ENCODE measurements at regions not wholly inside any gene's neighbourhood (a gene's known extent, or its start where the extent isn't known, plus 50 kb on each side); places are given as distances from the start of the nearest gene placed in this dataset.

- DNase-seq = no peak
These were observed 218.0 kb upstream of the COPS8 start for GRCh38 chr2:236867441-236868260.

GRCh38 chr2:236870370-236870769 is 215.3 kb upstream of the COPS8 start:
- no peak for DNase-seq

- peak in 8 of 56 donors; percentile 10 to 41 (median 18) for DNase-seq
These were observed 214.1 kb upstream of the COPS8 start for GRCh38 chr2:236871500-236872001.

GRCh38 chr2:236872015-236872414 is 213.7 kb upstream of the COPS8 start:
- no peak for DNase-seq

- no peak for DNase-seq
These were observed 212.7 kb upstream of the COPS8 start for GRCh38 chr2:236872981-236873380.

GRCh38 chr2:236873636-236874035 is 212.1 kb upstream of the COPS8 start:
- no peak for DNase-seq

GRCh38 chr2:236874866-236875481 is 210.7 kb upstream of the COPS8 start:
- DNase-seq = no peak

- no peak for DNase-seq
These were observed 209.7 kb upstream of the COPS8 start for GRCh38 chr2:236875906-236876505.

- no peak for DNase-seq
These were observed 209.0 kb upstream of the COPS8 start for GRCh38 chr2:236876642-236877041.

GRCh38 chr2:236877972-236878371 is 207.7 kb upstream of the COPS8 start:
- DNase-seq = no peak

- DNase-seq = no peak
These were observed 206.2 kb upstream of the COPS8 start for GRCh38 chr2:236879416-236879963.

- DNase-seq = no peak
These were observed 203.6 kb upstream of the COPS8 start for GRCh38 chr2:236882074-236882473.

GRCh38 chr2:236882930-236883329 is 202.8 kb upstream of the COPS8 start:
- DNase-seq = no peak

GRCh38 chr2:236883819-236884218 is 201.9 kb upstream of the COPS8 start:
- DNase-seq = no peak

- no peak for DNase-seq
These were observed 201.0 kb upstream of the COPS8 start for GRCh38 chr2:236884569-236885175.

- DNase-seq = no peak
These were observed 199.2 kb upstream of the COPS8 start for GRCh38 chr2:236886456-236886855.

- DNase-seq = no peak
These were observed 198.2 kb upstream of the COPS8 start for GRCh38 chr2:236887531-236887930.

GRCh38 chr2:236887953-236888793 is 197.5 kb upstream of the COPS8 start:
- no peak for DNase-seq

GRCh38 chr2:236888794-236889780 is 196.6 kb upstream of the COPS8 start:
- no peak for DNase-seq

All from amygdala (tissue), 56 donors.